IMR-90 (cell line): ENCODE measurements at regions not wholly inside any gene's neighbourhood (a gene's known extent, or its start where the extent isn't known, plus 50 kb on each side); places are given as distances from the start of the nearest gene placed in this dataset.

ENCODE experiments used
- ATAC-seq: fragments of 200-7000 bp; cut with Tn5 transposase; 2 replicates; pipeline ENCODE4 v1.9.1; 2020; ENCODE audit warnings: low read depth, mild to moderate bottlenecking, moderate library complexity
- BruUV-seq: library from RNA; stranded (reverse); fragments of 400-500 nt; replicated peaks from 2 replicates; lab custom pipeline; 2021; lab: Mats Ljungman, UMichigan
- CTCF ChIA-PET: fragments of 300-600 bp; formaldehyde crosslinking; extraction: SDS; loops from one replicate; lab custom pipeline; 2021; ENCODE audit warnings: antibody characterized with exemption; lab: Yijun Ruan, JAX
- POLR2A ChIA-PET: fragments of 300-600 bp; sonication (Branson Sonifier 250); formaldehyde crosslinking; loops from one replicate; lab custom pipeline; 2022; ENCODE audit warnings: antibody characterized with exemption; ENCODE audit not compliant: unreplicated experiment; lab: Charles Lee
- DNase-seq: peaks from one replicate; pipeline ENCODE4 v3.0.0; 2013
- H2AFZ ChIP-seq: replicated peaks from 2 replicates; pipeline ENCODE3; 2013; ENCODE audit warnings: low read length, mild to moderate bottlenecking; ENCODE audit not compliant: poor library complexity
- H2AK5ac ChIP-seq: 2 replicates; pipeline ENCODE4 v1.6.1; 2013; ENCODE audit warnings: low read depth, low read length, inconsistent platforms
- H2AK9ac ChIP-seq: replicated peaks from 2 replicates; pipeline ENCODE3; 2013; ENCODE audit warnings: mild to moderate bottlenecking, low read depth, low read length, moderate library complexity; ENCODE audit not compliant: poor library complexity
- H2BK120ac ChIP-seq: 2 replicates; pipeline ENCODE4 v1.6.1; 2013; ENCODE audit warnings: low read depth, low read length, inconsistent platforms
- H2BK15ac ChIP-seq: 3 replicates; pipeline ENCODE4 v1.6.1; 2013; ENCODE audit warnings: low read depth, low read length, inconsistent platforms
- H2BK20ac ChIP-seq: 2 replicates; pipeline ENCODE4 v1.6.1; 2013; ENCODE audit warnings: low read depth, mild to moderate bottlenecking, inconsistent platforms, low read length, moderate library complexity
- H2BK5ac ChIP-seq: 2 replicates; pipeline ENCODE4 v1.6.1; 2013; ENCODE audit warnings: mild to moderate bottlenecking, low read depth, low read length, inconsistent platforms; ENCODE audit not compliant: poor library complexity, severe bottlenecking
- H3K14ac ChIP-seq: replicated peaks from 2 replicates; pipeline ENCODE4 v1.6.1; 2013; ENCODE audit warnings: low read depth, low read length, inconsistent platforms
- H3K18ac ChIP-seq: 2 replicates; pipeline ENCODE4 v1.6.1; 2013; ENCODE audit warnings: low read depth, low read length, control low read depth
- H3K23ac ChIP-seq: 2 replicates; pipeline ENCODE4 v1.6.1; 2013; ENCODE audit warnings: low read depth, low read length, inconsistent platforms
- H3K27ac ChIP-seq: 2 replicates; pipeline ENCODE4 v1.5.1; 2013; ENCODE audit warnings: mild to moderate bottlenecking, control low read depth, low read length; ENCODE audit not compliant: insufficient read depth
- H3K27me3 ChIP-seq: 2 replicates; pipeline ENCODE4 v1.6.1; 2013; ENCODE audit warnings: low read length; ENCODE audit not compliant: control insufficient read depth, insufficient read depth
- H3K36me3 ChIP-seq: 2 replicates; pipeline ENCODE4 v1.6.1; 2013; ENCODE audit warnings: low read length, mixed read lengths; ENCODE audit not compliant: control insufficient read depth, insufficient read depth
- H3K4ac ChIP-seq: 2 replicates; pipeline ENCODE4 v1.6.1; 2013; ENCODE audit warnings: low read depth, low read length, inconsistent platforms
- H3K4me1 ChIP-seq: 2 replicates; pipeline ENCODE4 v1.6.1; 2013; ENCODE audit warnings: low read length, mixed read lengths; ENCODE audit not compliant: control insufficient read depth, insufficient read depth
- H3K4me2 ChIP-seq: 2 replicates; pipeline ENCODE4 v1.6.1; 2013; ENCODE audit warnings: low read depth, mild to moderate bottlenecking, control low read depth, low read length, moderate library complexity
- H3K4me3 ChIP-seq: 2 replicates; pipeline ENCODE4 v1.5.1; 2013; ENCODE audit warnings: low read depth, mild to moderate bottlenecking, control low read depth, low read length, moderate library complexity; ENCODE audit not compliant: insufficient read depth
- H3K56ac ChIP-seq: 2 replicates; pipeline ENCODE4 v1.6.1; 2013; ENCODE audit warnings: low read length, inconsistent platforms; ENCODE audit not compliant: insufficient read depth; ENCODE audit errors: extremely low read depth
- H3K79me1 ChIP-seq, 2 experiments: 2 replicates each; pipeline ENCODE4 v1.6.1; 2013; ENCODE audit warnings: low read length in 2 of 2, inconsistent platforms in 1 of 2, low read depth in 1 of 2
- H3K9ac ChIP-seq: 2 replicates; pipeline ENCODE4 v1.6.1; 2013; ENCODE audit warnings: low read depth, low read length, control low read depth
- H3K9me1 ChIP-seq: 2 replicates; pipeline ENCODE4 v1.6.1; 2013; ENCODE audit warnings: low read length, inconsistent platforms; ENCODE audit not compliant: insufficient read depth
- H3K9me3 ChIP-seq: 2 replicates; pipeline ENCODE4 v1.6.1; 2013; ENCODE audit warnings: low read length; ENCODE audit not compliant: control insufficient read depth, insufficient read depth
- H4K20me1 ChIP-seq: 2 replicates; pipeline ENCODE4 v1.6.1; 2013; ENCODE audit warnings: low read length, inconsistent platforms; ENCODE audit not compliant: insufficient read depth
- H4K5ac ChIP-seq: 2 replicates; pipeline ENCODE4 v1.6.1; 2013; ENCODE audit warnings: mild to moderate bottlenecking, low read depth, low read length, control low read depth
- H4K8ac ChIP-seq, 2 experiments: 2 replicates each; pipeline ENCODE4 v1.6.1; 2013; ENCODE audit warnings: low read depth in 2 of 2, low read length in 2 of 2, control low read depth in 1 of 2, inconsistent platforms in 1 of 2
- H4K91ac ChIP-seq: 2 replicates; pipeline ENCODE4 v1.6.1; 2013; ENCODE audit warnings: low read depth, low read length, inconsistent platforms; ENCODE audit not compliant: insufficient read depth
- CEBPB ChIP-seq: IDR thresholded peaks from 2 replicates; pipeline ENCODE4 v1.6.1; 2012; ENCODE audit warnings: low read depth, low read length, improper control_type of control experiment
- CHD1 ChIP-seq: IDR thresholded peaks from 2 replicates; pipeline ENCODE4 v1.6.1; 2012; ENCODE audit warnings: low read depth, low read length, improper control_type of control experiment
- FOS ChIP-seq: fragments of 150-350 bp; IDR thresholded peaks from 2 replicates; pipeline ENCODE4 v1.6.1; 2016; ENCODE audit warnings: low read depth, low read length
- MAFK ChIP-seq: IDR thresholded peaks from 2 replicates; pipeline ENCODE4 v1.6.1; 2012; ENCODE audit warnings: low read depth, low read length, improper control_type of control experiment
- MAZ ChIP-seq: IDR thresholded peaks from 2 replicates; pipeline ENCODE4 v1.6.1; 2012; ENCODE audit warnings: low read depth, mild to moderate bottlenecking, low read length, improper control_type of control experiment, moderate library complexity, borderline replicate concordance
- MXI1 ChIP-seq: IDR thresholded peaks from 2 replicates; pipeline ENCODE4 v1.6.1; 2012; ENCODE audit warnings: low read depth, mild to moderate bottlenecking, low read length, moderate library complexity, borderline replicate concordance
- WGBS, 2 experiments: methylation state at CpG; one replicate each; pipeline versions ENCODE4 v1.1.5 to v1.1.7; 2013; ENCODE audit warnings: missing lambda C conversion rate in 2 of 2; ENCODE audit not compliant: insufficient read length in 1 of 2; ENCODE audit errors: extremely low coverage in 2 of 2; 5-methylcytosine and 5-hydroxymethylcytosine counted together
- dilution Hi-C: fragments of 300-500 bp; cut with HindIII; formaldehyde crosslinking; loops from one replicate; pipeline ENCODE4 v1.14.3; 2018; ENCODE audit warnings: low sequenced_read_pairs; ENCODE audit not compliant: unreplicated experiment
- in situ Hi-C: fragments of 300-500 bp; cut with MboI; formaldehyde crosslinking; loops from 3 replicates; pipeline ENCODE4 v1.14.3; 2019; ENCODE audit warnings: low sequenced_read_pairs, inconsistent platforms, mixed read lengths
- intact Hi-C: fragments of 100-400 bp; cut with micrococcal nuclease; formaldehyde crosslinking; loops from 2 replicates; pipeline ENCODE4 v1.10.0; 2022
- TF ChIP-seq, protein P1 (sequence below): conservative IDR thresholded peaks from 2 replicates; pipeline ENCODE4 v1.5.1; 2012; ENCODE audit warnings: mild to moderate bottlenecking, low read depth, low read length, improper control_type of control experiment
- TF ChIP-seq, protein P2 (sequence below): fragments of 150-350 bp; IDR thresholded peaks from 2 replicates; pipeline ENCODE4 v1.6.1; 2016; ENCODE audit warnings: low read depth, mild to moderate bottlenecking, low read length, moderate library complexity, borderline replicate concordance

DNA sequence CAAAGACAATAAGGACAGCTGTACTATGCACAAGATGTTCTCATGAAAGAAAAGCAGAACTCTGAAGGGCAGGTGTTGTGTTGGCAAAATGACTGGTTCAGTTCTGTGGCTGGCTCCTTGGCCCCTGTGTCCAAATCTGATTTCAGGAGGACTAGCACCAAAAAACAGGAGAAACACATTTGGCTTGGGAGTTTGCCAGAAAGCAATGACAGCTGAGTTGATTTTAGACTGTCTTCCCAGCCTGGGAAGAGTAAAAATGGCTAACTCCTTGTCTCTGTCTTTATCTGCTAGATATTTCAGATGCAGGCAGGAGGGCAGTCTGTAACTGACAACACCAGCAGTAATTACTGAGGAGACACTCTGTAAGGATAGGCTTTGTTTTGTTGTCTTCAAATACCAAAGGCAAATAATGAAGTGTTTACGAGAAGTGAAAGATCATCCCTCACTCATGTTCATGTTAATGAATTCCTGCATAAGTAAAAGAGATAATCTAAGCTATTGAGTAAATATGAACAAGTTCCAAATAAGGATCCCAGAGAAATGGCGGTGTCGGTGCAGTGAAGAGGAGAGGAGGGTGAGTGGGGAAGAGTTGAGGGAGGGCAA is 989.0 kb downstream of the CDH11 start:
- no peak overlapping the region for H4K5ac ChIP-seq
- no peaks in the 10 kb centered on the region for H3K9me3 ChIP-seq
- no TSS peak for BruUV-seq
- no peak overlapping the region for H2AFZ ChIP-seq
- TF ChIP-seq, protein P1, sequence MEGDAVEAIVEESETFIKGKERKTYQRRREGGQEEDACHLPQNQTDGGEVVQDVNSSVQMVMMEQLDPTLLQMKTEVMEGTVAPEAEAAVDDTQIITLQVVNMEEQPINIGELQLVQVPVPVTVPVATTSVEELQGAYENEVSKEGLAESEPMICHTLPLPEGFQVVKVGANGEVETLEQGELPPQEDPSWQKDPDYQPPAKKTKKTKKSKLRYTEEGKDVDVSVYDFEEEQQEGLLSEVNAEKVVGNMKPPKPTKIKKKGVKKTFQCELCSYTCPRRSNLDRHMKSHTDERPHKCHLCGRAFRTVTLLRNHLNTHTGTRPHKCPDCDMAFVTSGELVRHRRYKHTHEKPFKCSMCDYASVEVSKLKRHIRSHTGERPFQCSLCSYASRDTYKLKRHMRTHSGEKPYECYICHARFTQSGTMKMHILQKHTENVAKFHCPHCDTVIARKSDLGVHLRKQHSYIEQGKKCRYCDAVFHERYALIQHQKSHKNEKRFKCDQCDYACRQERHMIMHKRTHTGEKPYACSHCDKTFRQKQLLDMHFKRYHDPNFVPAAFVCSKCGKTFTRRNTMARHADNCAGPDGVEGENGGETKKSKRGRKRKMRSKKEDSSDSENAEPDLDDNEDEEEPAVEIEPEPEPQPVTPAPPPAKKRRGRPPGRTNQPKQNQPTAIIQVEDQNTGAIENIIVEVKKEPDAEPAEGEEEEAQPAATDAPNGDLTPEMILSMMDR = no peak
- TF ChIP-seq CEBPB (no peak), CHD1 (no peak), MAZ (no peak), MXI1 (no peak), FOS (no peak), MAFK (no peak)
- TF ChIP-seq, protein P2, sequence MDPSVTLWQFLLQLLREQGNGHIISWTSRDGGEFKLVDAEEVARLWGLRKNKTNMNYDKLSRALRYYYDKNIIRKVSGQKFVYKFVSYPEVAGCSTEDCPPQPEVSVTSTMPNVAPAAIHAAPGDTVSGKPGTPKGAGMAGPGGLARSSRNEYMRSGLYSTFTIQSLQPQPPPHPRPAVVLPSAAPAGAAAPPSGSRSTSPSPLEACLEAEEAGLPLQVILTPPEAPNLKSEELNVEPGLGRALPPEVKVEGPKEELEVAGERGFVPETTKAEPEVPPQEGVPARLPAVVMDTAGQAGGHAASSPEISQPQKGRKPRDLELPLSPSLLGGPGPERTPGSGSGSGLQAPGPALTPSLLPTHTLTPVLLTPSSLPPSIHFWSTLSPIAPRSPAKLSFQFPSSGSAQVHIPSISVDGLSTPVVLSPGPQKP = no peak
- no peak overlapping the region for H2BK20ac ChIP-seq
- no peaks in the 10 kb centered on the region for H3K79me1 ChIP-seq
- H3K9ac ChIP-seq = no peak overlapping the region
- H3K14ac ChIP-seq = no peak overlapping the region
- H3K27me3 ChIP-seq = no peaks in the 10 kb centered on the region
- H3K9me1 ChIP-seq = no peaks in the 10 kb centered on the region
- no peak overlapping the region for H3K27ac ChIP-seq
- ATAC-seq = no peak; the same call in 1 of the 2 replicates
- H4K8ac ChIP-seq = no peak overlapping the region
- ChIA-PET CTCF (interaction anchor here (0.6 to 0.7 kb wide), 2 partner anchors 12 to 87 kb away, joined by 3 to 8 read pairs; no protein-coding TSS in a partner anchor), POLR2A (no interaction called here)
- no peak overlapping the region for H3K23ac ChIP-seq
- no peak overlapping the region for H2BK120ac ChIP-seq
- H4K91ac ChIP-seq = no peak overlapping the region
- H2AK9ac ChIP-seq = no peak overlapping the region
- H4K20me1 ChIP-seq = no peaks in the 10 kb centered on the region
- no peak overlapping the region for H2BK5ac ChIP-seq
- no peak overlapping the region for H3K4me2 ChIP-seq
- in situ Hi-C loops = no loop called here
- H3K18ac ChIP-seq = no peak overlapping the region
- no peaks in the 10 kb centered on the region for H3K4me1 ChIP-seq
- no peak overlapping the region for H2BK15ac ChIP-seq
- no peak for DNase-seq
- intact Hi-C loops = no loop called here
- no peak overlapping the region for H3K56ac ChIP-seq
- no peak overlapping the region for H3K4ac ChIP-seq
- H3K4me3 ChIP-seq = no peak overlapping the region
- WGBS, 2 experiments = no CpG with 5 or more reads among the region's 3 CpGs
- no peak overlapping the region for H2AK5ac ChIP-seq
- dilution Hi-C loops = no loop called here
- no peaks in the 10 kb centered on the region for H3K36me3 ChIP-seq
